A673 (cell line): ENCODE measurements at regions not wholly inside any gene's neighbourhood (a gene's known extent, or its start where the extent isn't known, plus 50 kb on each side); places are given as distances from the start of the nearest gene placed in this dataset.

Experiments
- BruUV-seq: library from RNA; stranded (reverse); fragments of 400-500 nt; replicated peaks from 2 replicates; lab custom pipeline; 2021; lab: Mats Ljungman, UMichigan
- CTCF ChIA-PET: fragments of 300-600 bp; sonication (Branson Sonifier 250); formaldehyde crosslinking; loops from one replicate; lab custom pipeline; 2022; ENCODE audit warnings: antibody characterized with exemption; lab: Charles Lee
- POLR2A ChIA-PET: fragments of 300-600 bp; sonication (Branson Sonifier 250); formaldehyde crosslinking; loops from one replicate; lab custom pipeline; 2022; ENCODE audit warnings: antibody characterized with exemption; ENCODE audit not compliant: low non-redundant PET; lab: Charles Lee
- DNase-seq: peaks from one replicate; pipeline ENCODE4 v3.0.0-alpha.2; 2015; ENCODE audit warnings: low spot score
- H3K27ac ChIP-seq: fragments of 200-600 bp; sonication (generic); 2 replicates; pipeline ENCODE4 v1.5.1; 2016; ENCODE audit warnings: mixed run types, low read depth, mild to moderate bottlenecking, mixed read lengths, antibody characterized with exemption, low read length; ENCODE audit not compliant: poor library complexity, severe bottlenecking
- H3K27me3 ChIP-seq: fragments of 200-600 bp; sonication (generic); replicated peaks from 2 replicates; pipeline ENCODE4 v1.6.1; 2017; ENCODE audit warnings: mixed run types, low read depth, mild to moderate bottlenecking, mixed read lengths, antibody characterized with exemption, low read length; ENCODE audit not compliant: insufficient read depth, poor library complexity
- H3K36me3 ChIP-seq: fragments of 200-600 bp; sonication (generic); 2 replicates; pipeline ENCODE4 v1.6.1; 2016; ENCODE audit warnings: mixed run types, mild to moderate bottlenecking, mixed read lengths, antibody characterized with exemption, low read length; ENCODE audit not compliant: insufficient read depth, poor library complexity, severe bottlenecking
- H3K4me1 ChIP-seq: fragments of 200-600 bp; sonication (generic); 2 replicates; pipeline ENCODE4 v1.6.1; 2017; ENCODE audit warnings: mixed run types, mild to moderate bottlenecking, mixed read lengths, antibody characterized with exemption, low read length; ENCODE audit not compliant: insufficient read depth, poor library complexity, severe bottlenecking
- H3K4me3 ChIP-seq: fragments of 200-600 bp; sonication (generic); 2 replicates; pipeline ENCODE4 v1.5.1; 2016; ENCODE audit warnings: low read depth, mixed run types, mild to moderate bottlenecking, mixed read lengths, low read length; ENCODE audit not compliant: poor library complexity, severe bottlenecking
- H3K9me3 ChIP-seq: fragments of 200-600 bp; sonication (generic); 2 replicates; pipeline ENCODE4 v1.6.1; 2016; ENCODE audit warnings: mixed run types, low read depth, mild to moderate bottlenecking, mixed read lengths, antibody characterized with exemption, low read length; ENCODE audit not compliant: poor library complexity, severe bottlenecking
- CTCF ChIP-seq: fragments of 300-800, 200-600 bp; sonication (generic); conservative IDR thresholded peaks from 2 replicates; pipeline ENCODE4 v1.5.1; 2017; ENCODE audit warnings: low read depth, mild to moderate bottlenecking, antibody characterized with exemption, low read length, moderate library complexity, mixed read lengths
- EZH2 ChIP-seq: fragments of 200-600 bp; sonication (generic); IDR thresholded peaks from 2 replicates; pipeline ENCODE4 v1.6.1; 2017; ENCODE audit warnings: borderline replicate concordance, low read depth, mild to moderate bottlenecking, mixed read lengths, antibody characterized with exemption, low read length; ENCODE audit not compliant: poor library complexity, severe bottlenecking
- intact Hi-C: fragments of 100-400 bp; cut with micrococcal nuclease; formaldehyde crosslinking; loops from one replicate; pipeline ENCODE4 v1.10.0; 2022; ENCODE audit not compliant: unreplicated experiment

- Histone ChIP-seq H3K9me3 (no peaks in the 10 kb centered on the region), H3K36me3 (no peaks in the 10 kb centered on the region), H3K4me1 (no peaks in the 10 kb centered on the region), H3K4me3 (no peak overlapping the region), H3K27ac (no peak overlapping the region), H3K27me3 (no peaks in the 10 kb centered on the region)
- POLR2A ChIA-PET = no interaction called here
- intact Hi-C loops = no loop called here
- CTCF ChIA-PET = no interaction called here
- DNase-seq = no peak
- BruUV-seq = no TSS peak
- TF ChIP-seq CTCF (no peak), EZH2 (no peak)
Observed at GRCh38 chr20:21956591-21956990, 251.1 kb downstream of the PAX1 start.

DNA sequence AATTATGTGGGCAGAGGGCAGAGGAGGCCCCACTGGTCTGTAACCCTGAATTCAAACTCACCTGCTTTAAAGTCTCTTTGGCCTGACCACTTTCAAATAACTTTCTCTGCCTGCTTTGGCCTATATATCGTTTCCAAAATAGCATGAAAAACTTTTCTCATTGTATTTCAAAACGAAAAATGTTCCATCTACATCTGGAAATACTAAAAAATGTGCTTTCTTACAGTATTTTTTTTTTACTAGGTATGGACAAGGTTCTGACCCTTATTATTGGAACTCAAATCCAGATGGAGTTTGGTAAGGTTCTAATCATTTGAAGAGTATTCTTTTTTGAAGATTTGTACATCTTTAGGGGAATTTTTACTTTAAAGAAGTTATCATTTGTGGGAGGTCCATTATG is 241.9 kb downstream of the PAX1 start:
- H3K9me3 ChIP-seq = no peaks in the 10 kb centered on the region
- no TSS peak for BruUV-seq
- H3K27me3 ChIP-seq = peaks cover 11% of the 10 kb centered on the region
- ChIA-PET CTCF (no interaction called here), POLR2A (no interaction called here)
- no peaks in the 10 kb centered on the region for H3K36me3 ChIP-seq
- no peak for TF ChIP-seq CTCF
- no peak for TF ChIP-seq EZH2
- DNase-seq = no peak
- H3K4me3 ChIP-seq = no peak overlapping the region
- H3K4me1 ChIP-seq = no peaks in the 10 kb centered on the region
- no peak overlapping the region for H3K27ac ChIP-seq
- intact Hi-C loops = no loop called here

DNA sequence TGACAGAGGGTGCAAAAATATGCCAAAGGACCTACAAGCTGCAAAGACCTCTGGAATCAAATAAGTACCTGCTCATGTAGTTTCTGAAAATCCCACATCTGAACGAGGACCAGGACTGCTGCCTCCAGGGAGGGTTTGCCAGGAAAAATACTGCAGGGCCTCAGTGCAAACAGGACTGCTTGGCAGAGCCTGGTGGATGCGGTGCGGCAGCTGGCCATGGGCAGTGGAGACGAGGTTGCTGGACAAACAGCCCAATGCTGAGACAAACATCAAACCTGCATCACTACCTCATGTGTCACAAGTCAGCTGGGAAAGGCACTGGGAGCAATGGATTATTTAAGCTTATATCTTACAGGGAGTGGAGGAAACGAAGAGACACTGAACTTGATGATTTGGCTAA is 238.8 kb downstream of the PAX1 start:
- intact Hi-C loops = no loop called here
- H3K9me3 ChIP-seq = no peaks in the 10 kb centered on the region
- H3K4me1 ChIP-seq = no peaks in the 10 kb centered on the region
- no peaks in the 10 kb centered on the region for H3K36me3 ChIP-seq
- no TSS peak for BruUV-seq
- CTCF ChIA-PET = no interaction called here
- H3K27me3 ChIP-seq = peaks cover 13% of the 10 kb centered on the region
- TF ChIP-seq EZH2 = no peak
- no peak overlapping the region for H3K4me3 ChIP-seq
- no peak overlapping the region for H3K27ac ChIP-seq
- POLR2A ChIA-PET = no interaction called here
- DNase-seq = no peak
